Naive thymus-derived CD4-positive, alpha-beta T cell (primary cell): ENCODE measurements at regions not wholly inside any gene's neighbourhood (a gene's known extent, or its start where the extent isn't known, plus 50 kb on each side); places are given as distances from the start of the nearest gene placed in this dataset.
A peak's percentile ranks its signal among the peaks of the same experiment; 100 is the strongest.

ENCODE experiments used
- ATAC-seq: fragments of 150-1000 bp; cut with Tn5 transposase; 2 replicates; pipeline ENCODE4 v1.10.0; 2021; ENCODE audit warnings: mild to moderate bottlenecking, moderate library complexity
- CTCF ChIA-PET: fragments of 350-600 bp; sonication (Branson Sonifier 250); formaldehyde crosslinking; loops from one replicate; lab custom pipeline; 2021; ENCODE audit warnings: antibody characterized with exemption; lab: Charles Lee
- POLR2A ChIA-PET: fragments of 350-600 bp; sonication (Branson Sonifier 250); formaldehyde crosslinking; loops from one replicate; lab custom pipeline; 2021; ENCODE audit warnings: antibody characterized with exemption, inconsistent platforms; lab: Charles Lee
- DNase-seq, 9 donors: peaks; one replicate each; pipeline versions ENCODE4 v3.0.0 to v3.0.0-alpha.2; 2020 to 2022; ENCODE audit warnings: mixed read lengths in 1 of 9
- H3K27ac ChIP-seq: one replicate; pipeline ENCODE4 v1.7.0; 2013; ENCODE audit warnings: mild to moderate bottlenecking, low read depth, low read length, moderate library complexity
- H3K27me3 ChIP-seq, 2 donors: one replicate each; pipeline ENCODE4 v1.7.0; 2013; ENCODE audit warnings: low read length in 2 of 2, mild to moderate bottlenecking in 2 of 2, moderate library complexity in 2 of 2; ENCODE audit not compliant: control insufficient read depth in 2 of 2, insufficient read depth in 2 of 2
- H3K36me3 ChIP-seq, 3 experiments: 1 replicate in 2 of 3; 2 replicates in 1 of 3; pipeline ENCODE4 v1.7.0; 2013; ENCODE audit warnings: low read length in 3 of 3, mild to moderate bottlenecking in 3 of 3, moderate library complexity in 1 of 3; ENCODE audit not compliant: insufficient read depth in 3 of 3, control insufficient read depth in 2 of 3
- H3K4me1 ChIP-seq, 2 donors: one replicate each; pipeline ENCODE4 v1.7.0; 2013; ENCODE audit warnings: low read length in 2 of 2, mild to moderate bottlenecking in 2 of 2, moderate library complexity in 1 of 2; ENCODE audit not compliant: control insufficient read depth in 2 of 2, insufficient read depth in 2 of 2
- H3K4me3 ChIP-seq: 2 replicates; pipeline ENCODE4 v1.7.0; 2013; ENCODE audit warnings: mild to moderate bottlenecking, low read length
- H3K9me3 ChIP-seq, 3 experiments: 1 replicate in 2 of 3; 2 replicates in 1 of 3; pipeline ENCODE4 v1.7.0; 2013; ENCODE audit warnings: low read length in 3 of 3; ENCODE audit not compliant: control insufficient read depth in 2 of 3
- H3K27ac Mint-ChIP-seq, 9 donors: one replicate each; pipeline ENCODE4 v1.8.0; 2020 to 2022; ENCODE audit warnings: mixed read lengths in 9 of 9, mild to moderate bottlenecking in 8 of 9, moderate library complexity in 5 of 9, inconsistent platforms in 2 of 9
- H3K27me3 Mint-ChIP-seq, 5 donors: one replicate each; pipeline ENCODE4 v1.8.0; 2021 to 2022; ENCODE audit warnings: mixed read lengths in 5 of 5, mild to moderate bottlenecking in 1 of 5
- H3K36me3 Mint-ChIP-seq, 5 donors: one replicate each; pipeline ENCODE4 v1.8.0; 2020 to 2022; ENCODE audit warnings: mixed read lengths in 5 of 5, mild to moderate bottlenecking in 3 of 5, inconsistent platforms in 1 of 5
- H3K4me1 Mint-ChIP-seq, 7 donors: one replicate each; pipeline ENCODE4 v1.8.0; 2020 to 2022; ENCODE audit warnings: mixed read lengths in 7 of 7, mild to moderate bottlenecking in 3 of 7, inconsistent platforms in 1 of 7
- H3K4me3 Mint-ChIP-seq, 10 donors: one replicate each; pipeline ENCODE4 v1.8.0; 2020 to 2022; ENCODE audit warnings: mild to moderate bottlenecking in 10 of 10, mixed read lengths in 10 of 10, moderate library complexity in 6 of 10, inconsistent platforms in 2 of 10
- H3K9me3 Mint-ChIP-seq, 11 donors: one replicate each; pipeline ENCODE4 v1.8.0; 2020 to 2022; ENCODE audit warnings: mixed read lengths in 11 of 11, mild to moderate bottlenecking in 4 of 11, inconsistent platforms in 1 of 11, moderate library complexity in 1 of 11
- intact Hi-C, 2 donors: fragments of 100-400 bp; cut with micrococcal nuclease; formaldehyde crosslinking; loops; one replicate each; pipeline ENCODE4 v1.15.1; 2023

DNA sequence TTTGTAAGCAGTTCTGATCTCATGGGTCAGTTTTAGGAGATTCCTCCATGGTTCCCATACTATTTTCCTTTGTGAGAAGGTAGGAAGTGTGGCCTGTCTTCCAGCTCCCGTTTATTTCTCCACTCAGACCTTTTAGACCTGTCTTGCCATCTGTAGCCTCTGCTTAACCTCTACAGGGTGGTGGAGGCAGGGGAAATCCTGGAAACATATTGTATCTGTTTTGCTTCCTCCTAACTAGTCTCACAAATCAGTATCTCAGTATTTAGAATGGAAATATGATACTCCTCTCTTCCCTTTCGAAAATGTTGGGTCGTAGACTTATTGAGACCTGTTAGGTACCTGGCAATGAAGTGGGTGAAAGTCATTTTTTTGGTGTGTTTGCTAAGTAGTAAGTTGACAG is 399.4 kb upstream of the RGS6 start:
- no peaks in the 10 kb centered on the region for H3K9me3 ChIP-seq
- H3K27me3 Mint-ChIP-seq, result no peaks in the 10 kb centered on the region
- ChIA-PET POLR2A (no interaction called here), CTCF (no interaction called here)
- intact Hi-C loops, result no loop called here
- H3K4me1 Mint-ChIP-seq, result peaks cover 0 to 18% (median 5%) of the 10 kb centered on the region in 7 donors
- DNase-seq (no peak), ATAC-seq (no peak)
- no peak overlapping the region for H3K4me3 Mint-ChIP-seq
- no peak overlapping the region for H3K27ac ChIP-seq
- H3K27ac Mint-ChIP-seq, result no peak overlapping the region
- no peaks in the 10 kb centered on the region for H3K27me3 ChIP-seq
- H3K36me3 Mint-ChIP-seq, result peaks cover 0 to 30% (median 26%) of the 10 kb centered on the region in 5 donors
- peaks cover 0 to 5% (median 0%) of the 10 kb centered on the region in 3 experiments for H3K36me3 ChIP-seq
- H3K4me1 ChIP-seq, result no peaks in the 10 kb centered on the region
- H3K4me3 ChIP-seq, result no peak overlapping the region
- no peaks in the 10 kb centered on the region for H3K9me3 Mint-ChIP-seq

DNA sequence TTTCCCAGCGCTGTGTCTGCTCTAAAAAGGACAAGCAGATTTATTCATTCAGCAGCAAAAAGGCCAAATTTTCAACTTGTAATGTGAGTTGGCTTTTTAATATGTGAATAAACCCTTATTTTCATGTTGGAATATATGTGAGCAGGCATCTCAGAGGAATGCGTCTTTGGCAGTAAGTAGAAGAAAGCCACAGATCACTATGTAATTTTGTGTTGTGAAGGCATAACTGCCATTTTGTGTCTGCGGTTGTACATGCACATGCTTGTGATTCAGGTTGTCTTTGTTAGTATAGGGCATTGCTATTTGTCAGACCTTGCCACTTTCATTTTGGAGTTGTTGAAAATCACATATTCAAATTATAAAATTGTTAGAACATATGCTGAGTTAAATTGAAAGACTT is 398.8 kb upstream of the RGS6 start:
- H3K4me1 Mint-ChIP-seq, result peaks cover 0 to 23% (median 8%) of the 10 kb centered on the region in 7 donors
- peaks cover 0 to 5% (median 0%) of the 10 kb centered on the region in 3 experiments for H3K36me3 ChIP-seq
- H3K4me1 ChIP-seq, result no peaks in the 10 kb centered on the region
- H3K27me3 ChIP-seq, result no peaks in the 10 kb centered on the region
- no peak overlapping the region for H3K4me3 ChIP-seq
- no peaks in the 10 kb centered on the region for H3K9me3 ChIP-seq
- intact Hi-C loops, result no loop called here
- CTCF ChIA-PET, result no interaction called here
- no peak overlapping the region for H3K4me3 Mint-ChIP-seq
- H3K27ac ChIP-seq, result no peak overlapping the region
- H3K27me3 Mint-ChIP-seq, result no peaks in the 10 kb centered on the region
- no peak for ATAC-seq
- no peaks in the 10 kb centered on the region for H3K9me3 Mint-ChIP-seq
- no peak overlapping the region for H3K27ac Mint-ChIP-seq
- DNase-seq, result no peak
- H3K36me3 Mint-ChIP-seq, result peaks cover 0 to 30% (median 26%) of the 10 kb centered on the region in 5 donors
- POLR2A ChIA-PET, result no interaction called here

DNA sequence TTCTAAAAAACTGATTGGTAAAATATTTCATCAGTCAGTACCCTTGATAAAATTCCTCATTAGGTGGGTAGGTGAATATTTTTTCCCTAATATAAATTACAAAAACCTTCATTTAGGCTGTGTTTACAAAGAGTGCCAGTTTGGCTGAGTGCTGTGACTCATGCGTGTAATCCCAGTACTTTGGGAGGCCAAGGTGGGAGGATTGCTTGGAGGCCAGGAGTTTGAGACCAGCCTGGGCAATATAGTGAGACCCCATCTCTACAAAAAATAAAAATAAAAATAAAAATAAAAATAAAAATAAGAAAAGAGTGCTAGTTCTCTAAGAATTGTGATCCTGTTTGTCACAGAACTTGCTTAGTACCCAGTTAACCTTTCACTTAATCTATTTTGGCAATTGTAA is 398.4 kb upstream of the RGS6 start:
- no peak for ATAC-seq
- H3K9me3 Mint-ChIP-seq, result no peaks in the 10 kb centered on the region
- CTCF ChIA-PET, result no interaction called here
- H3K27ac ChIP-seq, result no peak overlapping the region
- no peaks in the 10 kb centered on the region for H3K4me1 ChIP-seq
- no peak overlapping the region for H3K27ac Mint-ChIP-seq
- H3K4me3 Mint-ChIP-seq, result no peak overlapping the region
- peaks cover 0 to 5% (median 0%) of the 10 kb centered on the region in 3 experiments for H3K36me3 ChIP-seq
- H3K4me1 Mint-ChIP-seq, result peaks cover 0 to 27% (median 13%) of the 10 kb centered on the region in 7 donors
- no peaks in the 10 kb centered on the region for H3K27me3 Mint-ChIP-seq
- H3K27me3 ChIP-seq, result no peaks in the 10 kb centered on the region
- intact Hi-C loops, result no loop called here
- peaks cover 0 to 30% (median 26%) of the 10 kb centered on the region in 5 donors for H3K36me3 Mint-ChIP-seq
- H3K9me3 ChIP-seq, result no peaks in the 10 kb centered on the region
- no peak overlapping the region for H3K4me3 ChIP-seq
- POLR2A ChIA-PET, result no interaction called here
- DNase-seq, result no peak

DNA sequence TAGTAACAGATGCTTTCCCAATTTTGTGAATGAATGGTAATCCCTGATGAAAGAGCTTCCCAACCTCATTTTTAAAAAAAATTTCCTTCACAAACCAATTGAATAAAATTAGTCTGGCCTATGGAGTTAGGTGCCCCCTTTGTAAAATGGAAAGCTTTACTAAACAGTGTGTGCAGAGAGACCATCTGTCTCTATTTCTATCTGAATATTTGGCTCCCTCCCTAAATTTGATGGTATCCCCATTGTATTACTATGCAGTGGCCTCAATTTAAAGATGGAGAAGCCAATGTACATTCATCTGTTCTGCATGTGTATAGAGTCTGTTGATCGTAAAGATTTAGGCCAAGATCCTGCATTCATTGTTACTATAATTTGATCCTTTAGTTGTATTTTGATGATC is 397.7 kb upstream of the RGS6 start:
- intact Hi-C loops, result no loop called here
- Histone ChIP-seq H3K36me3 (peaks cover 0 to 5% (median 0%) of the 10 kb centered on the region in 3 experiments), H3K4me1 (no peaks in the 10 kb centered on the region), H3K9me3 (no peaks in the 10 kb centered on the region), H3K4me3 (no peak overlapping the region), H3K27me3 (no peaks in the 10 kb centered on the region), H3K27ac (no peak overlapping the region)
- Mint-ChIP-seq H3K27me3 (no peaks in the 10 kb centered on the region), H3K36me3 (peaks cover 0 to 29% (median 23%) of the 10 kb centered on the region in 5 donors), H3K4me3 (no peak overlapping the region), H3K9me3 (no peaks in the 10 kb centered on the region), H3K4me1 (peaks cover 1 to 34% (median 14%) of the 10 kb centered on the region in 7 donors), H3K27ac (no peak overlapping the region)
- POLR2A ChIA-PET, result no interaction called here
- ATAC-seq (no peak), DNase-seq (no peak)
- CTCF ChIA-PET, result no interaction called here

DNA sequence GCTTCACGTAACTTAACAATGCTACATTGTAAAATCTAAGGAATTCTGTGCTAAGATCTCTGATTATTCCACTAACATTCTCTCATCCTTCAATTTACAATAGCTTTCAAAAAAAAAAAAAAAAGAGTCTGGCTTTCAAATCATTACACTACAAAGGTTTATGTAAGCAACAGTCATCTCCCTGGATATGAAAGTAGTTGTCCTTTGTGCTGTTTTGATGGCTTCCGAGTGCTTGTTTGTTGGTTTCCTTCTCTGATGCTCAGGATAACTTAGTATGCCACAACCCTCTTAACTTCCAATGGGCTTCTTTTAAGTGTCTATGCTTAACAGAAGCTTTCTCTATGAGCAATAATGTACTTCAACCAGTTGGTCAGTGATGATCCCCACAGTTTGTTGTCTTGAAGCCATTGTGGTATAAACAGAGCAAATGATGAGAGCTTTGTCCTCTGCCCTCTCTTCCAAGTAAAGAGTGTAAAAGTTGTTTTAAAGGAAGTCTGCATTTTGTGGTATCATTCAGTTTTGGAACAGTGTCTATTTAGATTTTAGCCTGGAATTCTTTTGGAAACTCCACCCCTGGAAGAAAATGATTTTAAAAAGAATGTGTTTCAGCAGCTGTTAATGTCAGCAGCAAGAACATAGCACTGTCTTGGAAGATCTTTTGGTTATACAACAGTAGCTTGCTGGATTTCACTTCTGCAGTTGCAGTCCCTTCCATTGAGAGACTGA is 396.1 kb upstream of the RGS6 start:
- POLR2A ChIA-PET, result no interaction called here
- Histone ChIP-seq H3K9me3 (no peaks in the 10 kb centered on the region), H3K27me3 (no peaks in the 10 kb centered on the region), H3K36me3 (no peaks in the 10 kb centered on the region), H3K4me1 (no peaks in the 10 kb centered on the region), H3K27ac (no peak overlapping the region), H3K4me3 (no peak overlapping the region)
- Mint-ChIP-seq H3K4me3 (no peak overlapping the region), H3K9me3 (no peaks in the 10 kb centered on the region), H3K4me1 (peaks cover 3 to 40% (median 19%) of the 10 kb centered on the region in 7 donors), H3K27me3 (no peaks in the 10 kb centered on the region), H3K27ac (peak overlapping the region in 1 of 9 donors; percentile 21), H3K36me3 (peaks cover 0 to 20% (median 8%) of the 10 kb centered on the region in 5 donors)
- intact Hi-C loops, result no loop called here
- DNase-seq (no peak), ATAC-seq (no peak)
- CTCF ChIA-PET, result no interaction called here

DNA sequence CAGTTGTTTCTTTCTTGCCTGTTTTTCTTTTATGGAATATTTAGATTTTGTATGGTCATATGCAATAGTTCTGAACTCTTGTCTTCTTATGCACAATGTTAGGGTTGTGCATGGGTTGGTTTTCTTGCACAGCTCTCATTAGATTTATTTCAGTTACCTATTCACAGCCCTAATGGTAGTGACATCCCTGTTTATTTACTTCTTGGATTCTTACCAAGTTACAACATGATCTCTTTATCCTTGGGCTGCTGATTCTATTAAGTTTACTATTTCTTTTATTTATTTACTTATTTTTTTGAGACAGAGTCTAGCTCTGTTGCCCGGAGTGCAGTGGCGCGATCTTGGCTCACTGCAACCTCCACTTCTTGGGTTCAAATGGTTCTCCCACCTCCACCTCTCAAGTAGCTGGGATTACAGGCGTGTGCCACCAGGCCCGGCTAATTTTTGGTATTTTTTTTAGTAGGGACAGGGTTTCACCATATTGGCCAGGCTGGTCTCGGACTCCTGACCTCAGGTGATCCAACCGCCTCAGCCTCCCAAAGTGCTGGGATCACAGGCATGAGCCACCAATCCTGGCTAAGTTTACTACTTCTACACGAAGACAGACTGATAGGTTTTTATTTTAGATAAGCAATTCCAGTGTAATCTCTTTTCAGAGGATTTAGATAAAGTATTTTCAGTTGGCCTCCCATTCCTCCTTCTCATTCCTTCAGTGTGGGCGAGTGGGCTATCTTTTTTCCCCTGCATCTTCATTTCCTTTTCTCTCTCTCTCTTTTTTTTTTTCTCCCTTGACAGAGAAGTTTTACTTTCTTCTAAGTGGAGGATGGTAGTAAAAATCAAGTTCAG is 395.1 kb upstream of the RGS6 start:
- Histone ChIP-seq H3K9me3 (no peaks in the 10 kb centered on the region), H3K27me3 (no peaks in the 10 kb centered on the region), H3K27ac (no peak overlapping the region), H3K36me3 (no peaks in the 10 kb centered on the region), H3K4me1 (no peaks in the 10 kb centered on the region), H3K4me3 (no peak overlapping the region)
- intact Hi-C loops, result no loop called here
- ATAC-seq, result no peak
- Mint-ChIP-seq H3K27ac (peak overlapping the region in 4 of 9 donors; percentile 6 to 49 (median 28)), H3K9me3 (no peaks in the 10 kb centered on the region), H3K4me3 (no peak overlapping the region), H3K36me3 (peaks cover 0 to 15% (median 3%) of the 10 kb centered on the region in 5 donors), H3K4me1 (peaks cover 5 to 43% (median 20%) of the 10 kb centered on the region in 7 donors), H3K27me3 (no peaks in the 10 kb centered on the region)
- DNase-seq, result no peak
- CTCF ChIA-PET, result no interaction called here
- POLR2A ChIA-PET, result no interaction called here
